DLD1 (cell line): ENCODE measurements at regions not wholly inside any gene's neighbourhood (a gene's known extent, or its start where the extent isn't known, plus 50 kb on each side); places are given as distances from the start of the nearest gene placed in this dataset.
"Not testable (repeated sequence)": the region's sequence is repeated elsewhere in the genome, so short reads cannot be mapped to it uniquely, and the experiment has no call there.

Source experiments
- in situ Hi-C: cut with HindIII; loops from 2 replicates; pipeline ENCODE4 v1.10.0; 2017; ENCODE audit warnings: low sequenced_read_pairs

DNA sequence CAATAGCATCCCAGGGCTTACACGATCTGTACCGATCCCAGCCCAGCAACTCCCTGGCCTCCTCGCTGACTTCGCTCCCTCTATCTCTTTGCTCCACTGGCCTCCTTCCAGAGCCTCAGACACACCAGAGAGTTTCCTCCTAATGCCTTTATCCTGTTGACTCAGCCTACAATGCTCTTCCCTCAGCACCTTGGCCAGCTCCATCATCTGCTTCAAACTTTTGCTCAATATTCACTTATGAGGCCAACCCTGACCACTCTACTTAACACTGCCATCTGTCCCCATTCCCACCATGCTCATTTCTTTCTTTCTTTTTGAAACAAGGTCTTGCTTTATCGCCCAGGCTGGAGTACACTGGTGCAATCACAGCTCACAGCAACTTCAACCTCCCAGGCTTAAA, 180.9 kb downstream of the CEP170 start:
- in situ Hi-C loops: not testable (repeated sequence)

DNA sequence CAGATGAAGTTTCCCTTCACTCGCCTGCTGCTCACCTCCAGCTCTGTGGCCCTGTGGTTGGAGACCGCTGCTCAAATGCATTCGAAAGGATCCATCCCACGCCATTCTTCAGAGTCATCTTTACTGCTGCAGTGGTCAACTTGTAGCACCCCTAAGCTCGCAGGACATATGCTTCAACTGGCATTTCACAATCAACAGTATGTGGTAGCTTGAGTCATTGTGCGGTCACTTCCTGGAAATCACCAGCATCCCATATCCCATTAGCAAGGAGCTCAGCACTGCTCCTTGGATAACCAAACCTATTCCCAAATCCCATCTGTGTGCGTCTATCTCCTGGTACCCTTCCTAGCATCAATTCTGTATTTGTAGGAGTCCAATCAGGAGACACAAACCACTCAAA, 188.0 kb downstream of the CEP170 start:
- in situ Hi-C loops: not testable (repeated sequence)

- in situ Hi-C loops: not testable (repeated sequence)
Measured at GRCh38 chr1:243061965-243062364, 193.1 kb downstream of the CEP170 start.

DNA sequence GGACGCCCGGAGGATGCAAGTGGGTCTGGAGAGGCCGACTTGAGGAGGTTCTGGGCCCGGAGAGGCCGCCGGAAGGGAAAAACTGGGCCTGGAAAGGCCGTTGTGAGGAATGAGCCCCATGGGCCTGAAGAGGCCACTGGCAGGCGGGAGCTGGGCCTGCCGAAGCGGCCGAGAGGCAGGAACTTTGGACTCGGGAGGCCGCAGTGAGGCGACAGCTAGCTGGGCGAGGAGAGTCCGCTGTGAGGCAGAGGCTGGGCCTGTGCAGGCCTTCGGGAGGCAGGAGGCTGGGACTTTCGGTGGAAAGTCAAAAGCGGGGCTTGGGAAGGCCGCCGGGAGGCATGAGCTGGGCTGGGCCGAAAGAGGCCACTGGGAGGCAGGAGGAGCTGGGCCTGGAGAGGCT, 199.6 kb downstream of the CEP170 start:
- in situ Hi-C loops: not testable (repeated sequence)

DNA sequence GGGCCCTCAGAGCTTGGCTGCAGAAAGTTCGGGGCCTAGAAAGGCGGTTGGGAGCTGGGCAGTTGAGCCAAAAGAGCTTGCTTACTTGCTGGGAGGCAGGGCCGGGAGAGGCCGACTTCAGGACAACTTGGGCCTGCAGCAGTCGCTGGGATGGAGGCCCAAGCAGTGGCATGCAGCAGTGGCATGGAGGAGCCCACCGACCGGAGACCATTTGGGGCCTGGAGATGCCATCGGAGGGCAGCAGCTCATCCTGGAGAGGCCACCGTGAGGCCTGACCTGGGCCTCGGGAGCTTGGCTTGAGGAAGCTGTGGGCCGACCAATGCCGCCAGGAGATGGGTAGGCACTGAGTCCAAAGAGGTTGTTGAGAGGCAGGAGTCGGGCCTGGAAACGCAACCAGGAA, 200.0 kb downstream of the CEP170 start:
- in situ Hi-C loops: not testable (repeated sequence)

DNA sequence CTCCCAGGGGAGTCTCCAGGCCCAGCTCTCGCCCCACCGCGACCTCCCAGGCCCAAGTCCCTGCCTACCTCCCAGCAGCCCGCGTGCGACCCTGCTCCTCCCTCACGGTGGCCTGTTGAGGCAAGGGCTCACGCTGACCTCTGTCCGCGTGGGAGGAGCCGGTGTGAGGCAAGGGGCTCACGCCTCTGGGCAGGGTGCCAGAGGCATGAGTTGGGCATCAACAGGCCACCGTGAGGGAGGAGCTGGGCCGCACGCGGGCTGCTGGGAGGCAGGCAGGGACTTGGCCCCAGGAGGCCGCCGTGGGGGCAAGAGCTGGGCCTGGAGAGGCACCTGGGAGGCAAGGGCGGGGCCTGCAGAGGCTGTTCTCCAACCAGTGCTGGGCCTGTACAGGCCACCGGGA, 200.4 kb downstream of the CEP170 start:
- in situ Hi-C loops: not testable (repeated sequence)

DNA sequence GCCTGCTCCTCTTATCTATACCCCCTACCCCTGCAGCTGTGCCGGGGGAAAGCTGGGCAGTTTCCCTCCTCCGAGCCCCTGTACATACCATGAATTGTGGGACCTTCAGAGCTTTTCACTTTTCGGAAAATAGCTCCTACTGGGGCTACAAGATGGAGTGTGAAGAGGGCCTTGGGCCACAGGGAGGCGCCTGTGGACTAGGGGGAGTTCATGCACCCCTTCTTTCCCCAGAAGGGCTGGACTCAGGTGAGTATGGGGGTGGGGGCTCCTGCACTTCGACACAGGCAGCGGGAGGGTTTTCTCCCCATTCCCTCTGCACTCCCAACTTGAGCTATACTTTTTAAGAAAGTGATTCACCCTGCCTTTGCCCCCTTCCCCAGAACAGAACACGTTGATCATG, 202.0 kb downstream of the CEP170 start:
- in situ Hi-C loops: not testable (repeated sequence)

DNA sequence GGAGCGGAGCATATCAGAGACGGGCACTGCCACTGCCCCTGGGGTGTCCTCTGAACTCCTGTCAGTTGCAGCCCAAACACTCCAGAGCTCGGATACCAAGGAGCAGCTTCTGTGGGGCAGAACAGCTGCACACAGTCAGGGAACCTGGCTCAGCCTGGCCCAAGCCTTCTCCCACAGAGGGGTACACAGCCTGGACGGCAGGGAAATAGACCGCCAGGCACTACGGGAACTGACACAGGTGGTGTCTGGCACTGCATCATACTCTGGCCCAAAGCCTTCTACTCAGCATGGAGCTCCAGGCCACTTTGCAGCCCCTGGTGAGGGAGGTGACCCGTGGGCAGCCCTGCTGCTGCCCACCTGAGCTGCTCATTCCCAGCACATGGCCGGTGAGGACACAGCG, 204.5 kb downstream of the CEP170 start:
- in situ Hi-C loops: not testable (repeated sequence)

- in situ Hi-C loops: not testable (repeated sequence)
Measured at GRCh38 chr1:243049716-243050115, 205.4 kb downstream of the CEP170 start.

DNA sequence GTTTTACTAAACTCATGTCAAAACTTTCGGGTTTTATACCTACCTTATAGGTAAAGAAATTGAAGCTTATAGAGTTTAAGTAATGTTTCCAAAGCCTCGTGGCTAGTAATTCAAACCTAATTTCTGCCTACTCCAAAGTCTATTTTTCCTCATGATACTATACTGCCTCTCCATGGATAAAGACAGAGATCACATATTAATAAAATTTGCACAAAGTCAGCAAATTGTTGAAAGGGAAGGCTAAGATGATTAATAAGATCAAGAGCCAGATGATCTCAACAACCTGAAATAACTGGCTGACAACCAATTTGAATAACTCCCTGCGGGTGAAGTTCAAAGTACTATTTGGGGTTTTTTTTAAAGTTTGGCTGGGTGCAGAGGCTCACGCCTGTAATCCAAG, 233.7 kb downstream of the CEP170 start:
- in situ Hi-C loops: not testable (repeated sequence)

- in situ Hi-C loops: not testable (repeated sequence)
Measured at GRCh38 chr1:243019030-243019635, 235.9 kb downstream of the CEP170 start.

DNA sequence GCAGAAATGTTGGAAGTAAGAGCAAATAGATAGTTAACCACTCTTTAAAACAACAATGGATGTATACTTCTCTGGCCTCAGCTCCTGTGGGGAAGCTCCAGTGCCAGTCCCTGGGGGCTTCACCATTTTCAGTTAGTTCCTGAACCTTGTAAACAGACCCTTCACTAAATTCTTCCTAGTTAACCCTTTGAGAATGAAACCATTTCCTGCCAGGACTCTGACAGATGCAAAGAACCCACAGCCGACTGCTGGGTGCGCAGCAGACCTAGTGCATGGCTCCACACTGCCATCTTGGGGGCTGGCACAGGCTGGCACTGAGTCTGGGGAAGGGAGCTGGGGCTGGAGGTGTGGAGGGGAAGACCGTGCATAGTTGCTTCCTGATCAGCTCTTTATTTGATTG, 244.4 kb downstream of the CEP170 start:
- in situ Hi-C loops: not testable (repeated sequence)

DNA sequence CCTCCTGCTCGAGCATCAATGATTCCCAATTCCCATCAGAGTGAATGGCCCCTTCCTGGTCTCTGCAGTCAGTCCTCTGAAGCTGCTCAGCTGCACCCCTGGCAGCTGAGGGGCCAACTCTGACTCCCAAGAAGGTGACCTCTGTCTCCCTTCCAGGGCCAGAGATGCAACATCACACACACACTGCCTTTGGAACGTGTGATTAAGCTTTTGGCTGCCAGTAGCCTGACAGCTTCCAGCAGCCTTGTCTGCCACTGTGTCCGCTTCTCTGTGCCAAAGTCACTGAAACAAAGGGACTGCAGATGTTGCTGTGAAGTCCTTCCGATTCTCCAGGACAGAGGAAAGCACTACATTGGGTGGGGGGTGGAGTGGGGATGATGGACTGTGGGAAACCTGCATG, 254.1 kb downstream of the CEP170 start:
- in situ Hi-C loops: not testable (repeated sequence)

DNA sequence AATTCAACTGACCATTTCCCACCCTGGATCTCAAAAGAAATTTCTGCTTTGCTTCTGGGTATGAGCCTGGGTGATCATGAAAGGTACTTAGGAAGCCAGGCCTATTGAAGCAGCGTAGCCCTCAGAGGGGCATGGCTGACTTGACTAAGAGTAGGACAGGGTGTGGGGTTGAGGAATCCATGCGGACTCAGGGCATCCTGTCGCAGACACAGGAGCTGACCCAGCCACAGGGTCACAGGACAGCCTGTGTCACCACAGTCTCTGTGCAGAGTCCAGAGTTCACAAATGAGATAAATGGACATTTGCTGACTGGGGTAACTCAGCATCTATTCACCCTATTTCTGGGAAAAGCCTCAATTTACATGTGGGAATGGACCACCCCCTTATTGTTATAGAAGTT, 262.3 kb downstream of the CEP170 start:
- in situ Hi-C loops: not testable (repeated sequence)

DNA sequence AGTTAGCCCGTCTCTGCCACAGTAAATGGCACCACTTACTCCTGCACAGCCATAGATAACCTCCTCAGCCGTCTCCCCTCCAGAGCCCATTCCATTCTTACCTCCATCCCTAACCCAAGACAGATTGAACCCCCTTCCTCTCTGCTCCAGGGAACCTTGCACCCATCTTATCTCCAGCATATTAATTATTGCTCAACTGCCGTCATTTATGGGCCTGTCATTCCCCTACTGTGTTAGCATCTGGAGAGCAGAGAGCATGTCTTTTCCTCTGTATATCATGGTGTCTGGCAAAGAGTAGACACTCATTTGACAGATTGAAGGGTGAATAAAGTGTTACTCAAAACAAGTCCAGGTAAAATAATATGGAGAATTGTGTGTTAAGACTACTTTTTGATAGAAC, 270.0 kb downstream of the CEP170 start:
- in situ Hi-C loops: not testable (repeated sequence)

DNA sequence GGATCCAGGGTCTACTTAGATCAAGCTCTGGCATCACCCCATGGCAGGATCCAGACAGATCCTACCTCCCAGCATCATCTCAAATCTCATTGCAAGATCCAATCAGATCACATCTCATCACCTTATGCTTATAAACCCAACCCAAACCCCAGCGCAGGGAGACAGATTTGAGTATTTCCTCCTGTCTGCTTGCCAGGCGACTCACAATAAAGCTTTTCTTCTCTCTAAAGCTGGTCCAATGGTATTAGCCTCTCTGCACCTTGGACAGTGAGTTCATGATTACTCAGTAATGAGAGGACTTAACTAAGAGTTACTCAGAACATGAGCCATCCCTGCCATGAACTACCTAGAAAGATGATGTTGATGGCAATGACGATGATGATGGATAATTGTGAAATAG, 281.7 kb downstream of the CEP170 start:
- in situ Hi-C loops: not testable (repeated sequence)

- in situ Hi-C loops: no loop called here
Measured at GRCh38 chr1:242966892-242967291, 288.2 kb downstream of the CEP170 start.

DNA sequence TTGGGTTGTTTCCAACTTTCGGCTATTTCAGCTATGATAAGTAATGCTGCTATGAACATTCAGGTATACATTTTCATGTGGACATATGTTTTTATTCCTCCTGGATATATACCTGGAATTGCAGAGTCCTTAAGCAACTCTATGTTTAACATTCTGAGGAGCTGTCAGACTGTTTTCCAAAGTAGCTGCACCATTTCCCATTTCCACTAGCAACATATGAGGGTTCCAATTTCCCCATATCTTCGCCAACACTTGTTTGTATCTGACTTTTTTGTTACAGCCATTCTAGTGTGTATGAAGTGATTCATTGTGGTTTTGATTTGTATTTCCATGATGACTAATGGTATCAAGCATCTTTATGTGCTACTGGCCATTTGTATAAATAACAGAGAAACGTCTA, 295.7 kb downstream of the CEP170 start:
- in situ Hi-C loops: not testable (repeated sequence)

GRCh38 chr1:242954945-242955344, 300.1 kb downstream of the CEP170 start:
- in situ Hi-C loops: not testable (repeated sequence)

- in situ Hi-C loops: no loop called here
Measured at GRCh38 chr1:242946206-242946605, 308.9 kb downstream of the CEP170 start.

- in situ Hi-C loops: not testable (repeated sequence)
Measured at GRCh38 chr1:242936725-242937124, 318.4 kb downstream of the CEP170 start.

DNA sequence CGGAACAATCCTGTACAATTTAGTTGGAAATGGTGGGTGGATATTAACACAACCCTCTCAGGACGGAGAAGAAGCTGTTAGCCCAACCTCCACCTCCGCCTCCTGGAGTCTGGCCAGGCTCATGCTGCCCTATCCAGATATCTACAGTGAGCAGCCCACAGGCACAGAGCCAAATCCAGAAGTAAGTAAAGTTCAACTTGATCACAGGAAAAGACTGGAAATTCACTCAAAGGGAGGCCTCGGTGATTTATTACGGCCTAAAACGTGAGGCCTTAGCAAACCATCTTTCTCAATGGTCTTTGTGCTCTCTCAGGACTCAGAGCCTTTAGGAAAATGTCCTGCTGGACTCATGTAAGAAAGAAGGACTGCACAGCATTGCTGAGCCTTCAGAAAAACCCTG, 330.4 kb downstream of the CEP170 start:
- in situ Hi-C loops: not testable (repeated sequence)

- in situ Hi-C loops: not testable (repeated sequence)
Measured at GRCh38 chr1:242923603-242924002, 331.5 kb downstream of the CEP170 start.
